Stimulated activated CD8-positive, alpha-beta memory T cell treated with anti-CD3 and anti-CD28 coated beads, Interleukin-4, amount 100 ng/mL, for 48 hours (primary cell): ENCODE measurements at regions not wholly inside any gene's neighbourhood (a gene's known extent, or its start where the extent isn't known, plus 50 kb on each side); places are given as distances from the start of the nearest gene placed in this dataset.
"Not testable (repeated sequence)": the region's sequence is repeated elsewhere in the genome, so short reads cannot be mapped to it uniquely, and the experiment has no call there.

Experiments
- DNase-seq: peaks from one replicate; pipeline ENCODE4 v3.0.0-alpha.2; 2020

- DNase-seq: no peak
Measured at GRCh38 chr6:115873901-115874300, 186.8 kb downstream of the FRK start.

GRCh38 chr6:115870464-115870863 lies 190.2 kb downstream of the FRK start:
- DNase-seq: no peak

GRCh38 chr6:115865914-115866313 lies 194.8 kb downstream of the FRK start:
- no peak for DNase-seq

- no peak for DNase-seq
Measured at GRCh38 chr6:115863211-115863610, 197.5 kb downstream of the FRK start.

- not testable (repeated sequence) for DNase-seq
Measured at GRCh38 chr6:115861658-115862057, 199.0 kb downstream of the FRK start.

GRCh38 chr6:115859577-115859976 lies 201.1 kb downstream of the FRK start:
- DNase-seq: not testable (repeated sequence)

- DNase-seq: no peak
Measured at GRCh38 chr6:115854866-115855665, 205.6 kb downstream of the FRK start.

GRCh38 chr6:115847671-115848070 lies 213.0 kb downstream of the FRK start:
- DNase-seq: no peak

- DNase-seq: no peak
Measured at GRCh38 chr6:115843945-115844344, 216.7 kb downstream of the FRK start.

GRCh38 chr6:115842338-115842737 lies 218.4 kb downstream of the FRK start:
- no peak for DNase-seq

GRCh38 chr6:115839583-115840181 lies 221.0 kb downstream of the FRK start:
- no peak for DNase-seq

GRCh38 chr6:115838763-115839401 lies 221.8 kb downstream of the FRK start:
- DNase-seq: peak; percentile 28

- no peak for DNase-seq
Measured at GRCh38 chr6:115838216-115838615, 222.5 kb downstream of the FRK start.

GRCh38 chr6:115836374-115836773 lies 224.3 kb downstream of the FRK start:
- not testable (repeated sequence) for DNase-seq

GRCh38 chr6:115835314-115835713 lies 225.4 kb downstream of the FRK start:
- DNase-seq: no peak

- not testable (repeated sequence) for DNase-seq
Measured at GRCh38 chr6:115834542-115834941, 226.1 kb downstream of the FRK start.

GRCh38 chr6:115832786-115833185 lies 227.9 kb downstream of the FRK start:
- DNase-seq: no peak

GRCh38 chr6:115832186-115832585 lies 228.5 kb downstream of the FRK start:
- no peak for DNase-seq

GRCh38 chr6:115830895-115831294 lies 229.8 kb downstream of the FRK start:
- DNase-seq: no peak

GRCh38 chr6:115821798-115822197 lies 238.9 kb downstream of the FRK start:
- DNase-seq: no peak

- DNase-seq: no peak
Measured at GRCh38 chr6:115819506-115819905, 241.2 kb downstream of the FRK start.

GRCh38 chr6:115817161-115817560 lies 243.5 kb downstream of the FRK start:
- no peak for DNase-seq

GRCh38 chr6:115814907-115815306 lies 245.8 kb downstream of the FRK start:
- DNase-seq: no peak

GRCh38 chr6:115811541-115811940 lies 249.2 kb downstream of the FRK start:
- no peak for DNase-seq
